ENCODE measurements at regions not wholly inside any gene's neighbourhood (a gene's known extent, or its start where the extent isn't known, plus 50 kb on each side); places are given as distances from the start of the nearest gene placed in this dataset.

- no peak for DNase-seq (ENCODE audit: low spot score)
Observed at GRCh38 chr3:62981962-62982361, 106.7 kb upstream of the CADPS start.

- DNase-seq (ENCODE audit: low spot score): no peak
Observed at GRCh38 chr3:62982795-62983455, 107.7 kb upstream of the CADPS start.

GRCh38 chr3:62986061-62986460, 110.8 kb upstream of the CADPS start:
- no peak for DNase-seq (ENCODE audit: low spot score)

GRCh38 chr3:62987721-62988120, 112.5 kb upstream of the CADPS start:
- no peak for DNase-seq (ENCODE audit: low spot score)

DNA sequence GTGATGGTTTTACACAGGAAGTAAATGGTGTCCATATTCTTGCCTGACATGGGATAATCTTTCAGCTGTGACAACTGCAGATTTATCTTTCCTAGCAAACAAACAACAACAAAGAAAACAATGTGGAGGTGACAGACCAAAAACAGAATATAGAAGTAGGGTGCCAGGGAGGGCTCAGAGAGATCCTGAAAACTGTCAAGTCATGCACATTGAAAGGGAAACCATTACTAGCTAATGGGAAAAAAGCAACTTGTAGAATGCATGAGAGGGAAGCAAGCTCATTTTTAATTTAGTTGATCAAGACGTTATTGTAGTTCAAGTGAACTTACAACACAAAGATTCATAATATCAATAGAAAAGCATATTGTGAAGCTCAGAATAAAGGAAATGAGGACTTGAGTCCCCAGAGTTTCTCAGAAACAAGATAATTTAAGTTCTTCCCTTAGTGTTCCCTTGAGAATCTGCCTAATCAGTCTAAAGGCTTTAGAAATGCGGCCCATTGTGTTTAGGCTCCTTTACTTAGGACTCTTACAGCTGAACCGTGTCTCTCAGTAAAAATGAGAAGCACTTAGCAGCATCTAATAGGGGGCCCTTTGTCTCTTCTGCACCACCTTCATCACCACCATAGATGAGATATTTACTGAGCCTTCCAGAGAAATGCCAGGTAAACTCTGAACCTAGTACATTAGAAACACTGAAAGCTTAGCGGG, 115.6 kb upstream of the CADPS start:
- DNase-seq (ENCODE audit: low spot score): no peak

GRCh38 chr3:62992520-62992919, 117.3 kb upstream of the CADPS start:
- DNase-seq (ENCODE audit: low spot score): no peak

GRCh38 chr3:62995119-62995518, 119.9 kb upstream of the CADPS start:
- no peak for DNase-seq (ENCODE audit: low spot score)

- no peak for DNase-seq (ENCODE audit: low spot score)
Observed at GRCh38 chr3:62995530-62995929, 120.3 kb upstream of the CADPS start.

DNA sequence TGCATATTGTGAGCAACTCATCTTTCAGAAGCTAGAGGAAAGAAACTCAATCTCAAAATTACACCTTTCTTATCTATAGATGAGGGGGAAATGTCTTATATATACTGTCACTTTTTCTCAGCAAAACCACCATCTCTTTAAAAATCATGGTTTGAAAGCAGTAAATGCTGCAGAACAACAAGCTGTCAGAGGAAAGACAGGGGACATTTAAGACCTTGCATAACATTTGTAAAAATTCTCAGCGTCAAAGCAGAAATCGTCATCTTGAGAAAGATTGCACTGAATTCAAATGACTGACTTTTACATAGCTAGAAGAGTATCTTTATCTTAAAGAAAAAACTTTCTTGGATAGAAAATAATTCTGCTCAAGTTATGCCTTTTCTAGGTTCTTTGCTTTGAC, 122.2 kb upstream of the CADPS start:
- DNase-seq (ENCODE audit: low spot score): no peak

- no peak for DNase-seq (ENCODE audit: low spot score)
Observed at GRCh38 chr3:62999158-62999557, 123.9 kb upstream of the CADPS start.

DNA sequence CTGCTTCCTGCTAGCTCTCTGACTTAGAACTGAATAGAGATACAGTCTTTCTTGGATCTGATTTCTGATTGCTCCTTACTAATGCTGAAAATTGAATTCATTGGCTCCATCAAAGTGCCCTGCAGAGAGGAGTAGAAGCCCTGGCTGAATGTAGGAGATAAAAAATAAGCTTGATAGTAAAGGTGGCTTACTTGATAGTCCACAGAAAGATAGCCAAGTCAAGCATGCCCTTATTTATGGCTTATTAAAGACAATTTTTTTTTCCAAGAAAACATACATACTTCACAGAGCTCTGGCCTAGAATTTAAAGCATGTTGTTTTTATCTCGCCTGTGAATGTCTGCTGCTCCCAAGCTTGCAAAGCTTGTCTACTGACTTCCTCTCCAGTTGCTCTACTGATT, 124.6 kb upstream of the CADPS start:
- DNase-seq (ENCODE audit: low spot score): no peak

GRCh38 chr3:63004448-63004847, 129.2 kb upstream of the CADPS start:
- DNase-seq (ENCODE audit: low spot score): no peak

DNA sequence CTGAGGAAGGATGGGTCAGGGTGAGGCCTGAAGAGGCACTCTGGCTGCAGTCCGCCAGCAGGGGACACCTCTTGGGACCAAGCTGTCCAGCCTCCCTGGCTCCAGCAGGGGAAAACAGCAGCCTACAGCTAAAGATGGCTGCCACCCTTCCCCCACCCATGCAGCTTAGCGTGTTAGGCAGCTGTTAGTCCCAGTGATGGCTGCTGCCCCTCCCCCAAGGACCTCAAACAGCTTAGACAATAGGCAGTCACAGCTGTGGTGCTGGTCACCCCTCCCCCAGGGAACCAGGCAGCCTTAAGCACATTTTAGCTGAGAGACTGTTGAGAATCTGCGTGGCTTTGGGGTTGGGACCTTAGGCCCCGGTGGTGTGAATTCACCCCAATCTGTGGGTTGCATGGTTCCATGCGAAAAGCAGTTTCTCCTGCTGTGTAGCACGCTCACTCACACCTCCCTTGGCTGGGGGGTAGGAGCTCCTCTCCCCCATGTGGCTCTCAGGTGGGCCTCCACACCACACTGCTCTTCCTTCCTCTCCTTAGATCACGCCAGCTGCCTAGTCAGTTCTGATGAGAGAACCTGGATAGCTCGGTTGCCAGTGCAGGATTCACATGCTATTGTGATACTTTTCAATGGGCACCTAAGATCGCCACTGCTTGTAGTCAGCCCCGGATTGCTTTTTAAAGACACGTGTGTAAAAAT, 140.5 kb upstream of the CADPS start:
- DNase-seq (ENCODE audit: low spot score): peak; percentile 26

GRCh38 chr3:63022114-63022513, 146.9 kb upstream of the CADPS start:
- DNase-seq (ENCODE audit: low spot score): no peak

DNA sequence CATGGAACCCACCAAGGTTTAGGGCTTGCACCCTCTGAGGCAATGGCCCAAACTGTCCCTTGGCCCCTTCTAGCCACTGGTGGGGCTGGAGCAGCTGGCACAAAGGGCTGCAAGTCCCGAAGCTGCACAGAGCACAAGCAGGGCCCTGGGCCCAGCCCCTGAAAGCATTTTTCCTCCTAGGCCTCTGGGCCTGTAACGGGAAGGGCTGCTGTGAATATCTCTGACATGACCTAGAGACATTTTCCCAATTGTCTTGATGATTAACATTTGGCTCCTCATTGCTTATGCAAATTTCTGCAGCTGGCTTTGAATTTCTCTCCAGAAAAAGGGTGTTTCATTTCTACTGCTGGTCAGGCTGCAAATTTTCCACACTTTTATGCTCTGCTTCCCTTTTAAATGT, 151.5 kb upstream of the CADPS start:
- no peak for DNase-seq (ENCODE audit: low spot score)

DNA sequence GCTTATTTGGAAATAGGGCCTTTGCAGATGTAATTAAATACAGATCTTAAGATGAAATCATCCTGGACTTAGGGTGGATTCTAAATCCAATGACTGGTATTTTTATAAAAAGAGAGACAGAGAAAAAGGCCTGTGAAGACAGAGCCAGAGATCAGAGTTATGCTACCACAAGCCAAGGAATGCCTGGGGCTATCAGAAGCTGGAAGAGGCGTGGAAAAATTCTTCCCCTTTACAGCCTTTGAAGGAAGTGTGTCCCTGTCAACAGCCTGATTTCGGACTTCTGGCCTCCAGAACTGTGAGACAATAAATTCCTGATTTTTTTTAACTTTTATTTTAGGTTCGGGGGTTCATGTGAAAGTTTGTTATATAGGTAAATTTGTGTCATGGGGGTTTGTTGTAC, 154.1 kb upstream of the CADPS start:
- DNase-seq (ENCODE audit: low spot score): no peak

GRCh38 chr3:63029921-63030320, 154.7 kb upstream of the CADPS start:
- DNase-seq (ENCODE audit: low spot score): no peak

DNA sequence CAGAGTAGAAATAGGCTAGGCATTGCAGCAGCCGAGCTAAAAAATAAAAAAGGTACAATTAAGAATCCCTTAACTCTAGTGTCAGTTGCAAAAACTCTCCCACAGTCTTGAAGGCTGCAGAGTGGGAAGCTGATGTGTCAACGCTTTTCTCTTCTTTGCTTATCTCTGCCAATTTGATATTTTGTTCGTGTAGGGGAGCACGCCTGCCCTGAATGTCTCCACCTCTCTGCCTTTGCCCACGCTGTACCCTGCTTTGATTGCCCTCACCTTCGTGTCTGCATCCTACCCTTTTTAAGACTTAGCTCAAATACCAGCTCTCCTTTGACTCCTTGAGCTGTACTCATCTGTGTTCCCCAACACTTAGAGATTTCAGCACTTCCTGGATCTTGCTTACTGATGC, 155.4 kb upstream of the CADPS start:
- DNase-seq (ENCODE audit: low spot score): no peak

- no peak for DNase-seq (ENCODE audit: low spot score)
Observed at GRCh38 chr3:63032881-63033280, 157.7 kb upstream of the CADPS start.

GRCh38 chr3:63034101-63034500, 158.9 kb upstream of the CADPS start:
- no peak for DNase-seq (ENCODE audit: low spot score)

DNA sequence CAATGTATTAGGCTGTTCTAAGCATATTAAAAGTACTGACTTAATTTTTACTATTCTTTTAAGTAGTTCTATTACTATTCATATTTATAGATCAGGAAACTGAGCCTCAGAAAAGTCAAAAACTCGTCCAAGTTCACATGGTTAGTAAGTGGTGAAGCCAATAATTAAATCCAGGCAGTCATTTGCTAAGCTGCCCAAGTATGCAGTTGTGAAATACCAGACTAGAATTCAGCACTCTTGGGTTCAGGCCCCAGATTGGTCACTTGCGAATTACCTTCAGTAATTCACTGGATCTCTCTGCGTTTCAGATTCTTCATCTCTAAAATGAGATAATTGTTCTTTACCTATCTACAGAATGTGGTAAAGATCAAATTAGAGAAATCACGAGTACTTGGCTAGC, 161.9 kb upstream of the CADPS start:
- no peak for DNase-seq (ENCODE audit: low spot score)

GRCh38 chr3:63042833-63043232, 167.6 kb upstream of the CADPS start:
- DNase-seq (ENCODE audit: low spot score): no peak

DNA sequence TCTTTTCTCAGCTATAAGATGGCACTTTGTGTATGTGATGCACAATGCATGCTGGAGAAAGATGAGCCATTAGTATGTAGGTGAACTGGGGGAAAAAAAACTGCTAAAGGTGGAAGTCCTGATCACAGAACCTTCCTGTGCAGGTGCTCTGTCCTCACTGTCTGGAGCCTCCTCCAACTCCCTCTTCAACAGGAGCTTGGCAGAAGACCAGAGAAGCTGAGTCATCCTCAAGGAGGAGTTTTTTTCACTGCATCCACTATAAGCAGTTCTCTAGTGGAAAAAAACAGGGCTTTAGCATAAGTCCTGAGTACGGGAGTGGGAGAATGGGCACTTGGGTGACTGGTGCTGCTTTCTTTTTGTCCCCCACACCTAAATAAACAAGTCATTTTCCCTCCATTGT, 168.4 kb upstream of the CADPS start:
- no peak for DNase-seq (ENCODE audit: low spot score)

All from globus pallidus (tissue), 1 donor.